ENCODE measurements at regions not wholly inside any gene's neighbourhood (a gene's known extent, or its start where the extent isn't known, plus 50 kb on each side); places are given as distances from the start of the nearest gene placed in this dataset.
A peak's percentile ranks its signal among the peaks of the same experiment; 100 is the strongest.

GRCh38 chr3:22942981-22943380 lies 260.1 kb upstream of the UBE2E2 start (continued):
- TF ChIP-seq, protein P1, sequence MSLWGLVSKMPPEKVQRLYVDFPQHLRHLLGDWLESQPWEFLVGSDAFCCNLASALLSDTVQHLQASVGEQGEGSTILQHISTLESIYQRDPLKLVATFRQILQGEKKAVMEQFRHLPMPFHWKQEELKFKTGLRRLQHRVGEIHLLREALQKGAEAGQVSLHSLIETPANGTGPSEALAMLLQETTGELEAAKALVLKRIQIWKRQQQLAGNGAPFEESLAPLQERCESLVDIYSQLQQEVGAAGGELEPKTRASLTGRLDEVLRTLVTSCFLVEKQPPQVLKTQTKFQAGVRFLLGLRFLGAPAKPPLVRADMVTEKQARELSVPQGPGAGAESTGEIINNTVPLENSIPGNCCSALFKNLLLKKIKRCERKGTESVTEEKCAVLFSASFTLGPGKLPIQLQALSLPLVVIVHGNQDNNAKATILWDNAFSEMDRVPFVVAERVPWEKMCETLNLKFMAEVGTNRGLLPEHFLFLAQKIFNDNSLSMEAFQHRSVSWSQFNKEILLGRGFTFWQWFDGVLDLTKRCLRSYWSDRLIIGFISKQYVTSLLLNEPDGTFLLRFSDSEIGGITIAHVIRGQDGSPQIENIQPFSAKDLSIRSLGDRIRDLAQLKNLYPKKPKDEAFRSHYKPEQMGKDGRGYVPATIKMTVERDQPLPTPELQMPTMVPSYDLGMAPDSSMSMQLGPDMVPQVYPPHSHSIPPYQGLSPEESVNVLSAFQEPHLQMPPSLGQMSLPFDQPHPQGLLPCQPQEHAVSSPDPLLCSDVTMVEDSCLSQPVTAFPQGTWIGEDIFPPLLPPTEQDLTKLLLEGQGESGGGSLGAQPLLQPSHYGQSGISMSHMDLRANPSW (CRISPR knock-in tag; conservative IDR thresholded peaks at IDR 0.05; ENCODE audit: low read depth), result no peak

- Mint-ChIP-seq H3K9me3 (peaks cover 20% of the 10 kb centered on the region), H3K27ac (no peak overlapping the region)
These were observed 255.3 kb upstream of the UBE2E2 start for GRCh38 chr3:22947851-22948250.

GRCh38 chr3:22951910-22952309 lies 251.2 kb upstream of the UBE2E2 start:
- Mint-ChIP-seq H3K27me3 (ENCODE audit: low read depth) (no peaks in the 10 kb centered on the region), H3K36me3 (peaks cover 10% of the 10 kb centered on the region), H3K4me1 (no peaks in the 10 kb centered on the region), H3K27ac (no peak overlapping the region), H3K4me3 (no peak overlapping the region), H3K9me3 (peaks cover 19% of the 10 kb centered on the region)
- ChIA-PET POLR2A (no interaction called here), CTCF (interaction anchor here (1.8 kb wide), 1 partner anchor 8 kb away, joined by 7 read pairs; no protein-coding TSS in a partner anchor)
- DNase-seq (ENCODE audit: low spot score) (no peak), ATAC-seq (peak; percentile 32; the same call in 1 of the 2 replicates)
- TF ChIP-seq E2F5 (CRISPR knock-in tag; IDR thresholded peaks at IDR 0.05) (no peak), FOXP4 (CRISPR knock-in tag; IDR thresholded peaks at IDR 0.05) (no peak), GTF2I (CRISPR knock-in tag; conservative IDR thresholded peaks at IDR 0.05) (no peak), CREB1 (CRISPR knock-in tag; IDR thresholded peaks at IDR 0.05) (no peak), NFE2L1 (CRISPR knock-in tag; IDR thresholded peaks at IDR 0.05) (no peak), MLX (CRISPR knock-in tag; IDR thresholded peaks at IDR 0.05) (no peak), ZSCAN18 (CRISPR knock-in tag; IDR thresholded peaks at IDR 0.05) (no peak), IRF1 (CRISPR knock-in tag; IDR thresholded peaks at IDR 0.05) (no peak), MXD4 (CRISPR knock-in tag; IDR thresholded peaks at IDR 0.05; ENCODE audit: borderline replicate concordance) (no peak), NR3C1 (CRISPR knock-in tag; conservative IDR thresholded peaks at IDR 0.05; ENCODE audit: low read depth) (no peak), ETV6 (CRISPR knock-in tag; IDR thresholded peaks at IDR 0.05) (no peak)

More at GRCh38 chr3:22947851-22948250, 255.3 kb upstream of the UBE2E2 start:
- CTCF ChIA-PET, result interaction anchor here (1.3 kb wide), 1 partner anchor 13 kb away, joined by 3 read pairs; no protein-coding TSS in a partner anchor
- Mint-ChIP-seq H3K27me3 (ENCODE audit: low read depth) (no peaks in the 10 kb centered on the region), H3K4me1 (peaks cover 3% of the 10 kb centered on the region; the same call in 1 of the 2 replicates), H3K4me3 (no peak overlapping the region), H3K36me3 (peaks cover 4% of the 10 kb centered on the region)
- POLR2A ChIA-PET, result interaction anchor here (0.6 kb wide), 1 partner anchor 196 kb away, joined by 3 read pairs; no protein-coding TSS in a partner anchor
- no peak for TF ChIP-seq RORB (CRISPR knock-in tag; IDR thresholded peaks at IDR 0.05)
- TF ChIP-seq, protein P2, sequence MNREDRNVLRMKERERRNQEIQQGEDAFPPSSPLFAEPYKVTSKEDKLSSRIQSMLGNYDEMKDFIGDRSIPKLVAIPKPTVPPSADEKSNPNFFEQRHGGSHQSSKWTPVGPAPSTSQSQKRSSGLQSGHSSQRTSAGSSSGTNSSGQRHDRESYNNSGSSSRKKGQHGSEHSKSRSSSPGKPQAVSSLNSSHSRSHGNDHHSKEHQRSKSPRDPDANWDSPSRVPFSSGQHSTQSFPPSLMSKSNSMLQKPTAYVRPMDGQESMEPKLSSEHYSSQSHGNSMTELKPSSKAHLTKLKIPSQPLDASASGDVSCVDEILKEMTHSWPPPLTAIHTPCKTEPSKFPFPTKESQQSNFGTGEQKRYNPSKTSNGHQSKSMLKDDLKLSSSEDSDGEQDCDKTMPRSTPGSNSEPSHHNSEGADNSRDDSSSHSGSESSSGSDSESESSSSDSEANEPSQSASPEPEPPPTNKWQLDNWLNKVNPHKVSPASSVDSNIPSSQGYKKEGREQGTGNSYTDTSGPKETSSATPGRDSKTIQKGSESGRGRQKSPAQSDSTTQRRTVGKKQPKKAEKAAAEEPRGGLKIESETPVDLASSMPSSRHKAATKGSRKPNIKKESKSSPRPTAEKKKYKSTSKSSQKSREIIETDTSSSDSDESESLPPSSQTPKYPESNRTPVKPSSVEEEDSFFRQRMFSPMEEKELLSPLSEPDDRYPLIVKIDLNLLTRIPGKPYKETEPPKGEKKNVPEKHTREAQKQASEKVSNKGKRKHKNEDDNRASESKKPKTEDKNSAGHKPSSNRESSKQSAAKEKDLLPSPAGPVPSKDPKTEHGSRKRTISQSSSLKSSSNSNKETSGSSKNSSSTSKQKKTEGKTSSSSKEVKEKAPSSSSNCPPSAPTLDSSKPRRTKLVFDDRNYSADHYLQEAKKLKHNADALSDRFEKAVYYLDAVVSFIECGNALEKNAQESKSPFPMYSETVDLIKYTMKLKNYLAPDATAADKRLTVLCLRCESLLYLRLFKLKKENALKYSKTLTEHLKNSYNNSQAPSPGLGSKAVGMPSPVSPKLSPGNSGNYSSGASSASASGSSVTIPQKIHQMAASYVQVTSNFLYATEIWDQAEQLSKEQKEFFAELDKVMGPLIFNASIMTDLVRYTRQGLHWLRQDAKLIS (CRISPR knock-in tag; IDR thresholded peaks at IDR 0.05; ENCODE audit: borderline replicate concordance), result no peak
- no peak for TF ChIP-seq NR1H2 (CRISPR knock-in tag; IDR thresholded peaks at IDR 0.05)
- ATAC-seq (no peak), DNase-seq (ENCODE audit: low spot score) (no peak)

Measured in WTC11 (cell line).